ENCODE measurements at regions not wholly inside any gene's neighbourhood (a gene's known extent, or its start where the extent isn't known, plus 50 kb on each side); places are given as distances from the start of the nearest gene placed in this dataset.

- no peak overlapping the region for H3K4me2 ChIP-seq (ENCODE audit: insufficient read depth, low read length)
- H3K9ac ChIP-seq (ENCODE audit: low read depth, low read length): no peak overlapping the region
- no peaks in the 10 kb centered on the region for H3K27me3 ChIP-seq (ENCODE audit: insufficient read depth, low read length, poor library complexity)
- H3K9me3 ChIP-seq (ENCODE audit: insufficient read depth, low read length, severe bottlenecking): no peaks in the 10 kb centered on the region
- no peaks in the 10 kb centered on the region for H4K20me1 ChIP-seq (ENCODE audit: insufficient read depth, low read length)
- no peak for TF ChIP-seq EZH2 (IDR thresholded peaks at IDR 0.05; ENCODE audit: borderline replicate concordance, low read depth, low read length, severe bottlenecking)
- TF ChIP-seq CTCF (IDR thresholded peaks at IDR 0.05; ENCODE audit: borderline replicate concordance, extremely low read depth, low read length, poor library complexity, severe bottlenecking): no peak
- DNase-seq: no peak
- H3K79me2 ChIP-seq (ENCODE audit: insufficient read depth, low read length): no peaks in the 10 kb centered on the region
- H3K4me3 ChIP-seq (ENCODE audit: low read depth in 1 of 2, low read length in 2 of 2): no peak overlapping the region
- no peak overlapping the region for H3K27ac ChIP-seq (ENCODE audit: low read length)
- H3K4me1 ChIP-seq (ENCODE audit: insufficient read depth, low read length): peaks cover 7% of the 10 kb centered on the region
- H3K36me3 ChIP-seq (ENCODE audit: insufficient read depth, low read length): no peaks in the 10 kb centered on the region
- ATAC-seq (ENCODE audit: insufficient read depth, low read depth): no peak
- H2AFZ ChIP-seq (ENCODE audit: low read depth, low read length): no peak overlapping the region
Observed at GRCh38 chr4:155515444-155516075, 138.8 kb upstream of the MAP9 start.

- DNase-seq (no peak), ATAC-seq (ENCODE audit: insufficient read depth, low read depth) (no peak)
- Histone ChIP-seq H3K27me3 (ENCODE audit: insufficient read depth, low read length, poor library complexity) (no peaks in the 10 kb centered on the region), H3K9ac (ENCODE audit: low read depth, low read length) (no peak overlapping the region), H3K36me3 (ENCODE audit: insufficient read depth, low read length) (no peaks in the 10 kb centered on the region), H3K4me2 (ENCODE audit: insufficient read depth, low read length) (no peak overlapping the region), H3K4me3 (ENCODE audit: low read depth in 1 of 2, low read length in 2 of 2) (no peak overlapping the region), H3K4me1 (ENCODE audit: insufficient read depth, low read length) (peaks cover 10% of the 10 kb centered on the region), H4K20me1 (ENCODE audit: insufficient read depth, low read length) (no peaks in the 10 kb centered on the region), H2AFZ (ENCODE audit: low read depth, low read length) (no peak overlapping the region), H3K9me3 (ENCODE audit: insufficient read depth, low read length, severe bottlenecking) (no peaks in the 10 kb centered on the region), H3K79me2 (ENCODE audit: insufficient read depth, low read length) (no peaks in the 10 kb centered on the region), H3K27ac (ENCODE audit: low read length) (no peak overlapping the region)
- TF ChIP-seq CTCF (IDR thresholded peaks at IDR 0.05; ENCODE audit: borderline replicate concordance, extremely low read depth, low read length, poor library complexity, severe bottlenecking) (no peak), EZH2 (IDR thresholded peaks at IDR 0.05; ENCODE audit: borderline replicate concordance, low read depth, low read length, severe bottlenecking) (no peak)
Observed at GRCh38 chr4:155514628-155515027, 137.9 kb upstream of the MAP9 start.

- no peaks in the 10 kb centered on the region for H3K36me3 ChIP-seq (ENCODE audit: insufficient read depth, low read length)
- TF ChIP-seq CTCF (IDR thresholded peaks at IDR 0.05; ENCODE audit: borderline replicate concordance, extremely low read depth, low read length, poor library complexity, severe bottlenecking): no peak
- TF ChIP-seq EZH2 (IDR thresholded peaks at IDR 0.05; ENCODE audit: borderline replicate concordance, low read depth, low read length, severe bottlenecking): no peak
- no peaks in the 10 kb centered on the region for H3K9me3 ChIP-seq (ENCODE audit: insufficient read depth, low read length, severe bottlenecking)
- no peak for DNase-seq
- ATAC-seq (ENCODE audit: insufficient read depth, low read depth): no peak
- H2AFZ ChIP-seq (ENCODE audit: low read depth, low read length): no peak overlapping the region
- no peaks in the 10 kb centered on the region for H4K20me1 ChIP-seq (ENCODE audit: insufficient read depth, low read length)
- no peak overlapping the region for H3K4me2 ChIP-seq (ENCODE audit: insufficient read depth, low read length)
- H3K27ac ChIP-seq (ENCODE audit: low read length): no peak overlapping the region
- no peak overlapping the region for H3K4me3 ChIP-seq (ENCODE audit: low read depth in 1 of 2, low read length in 2 of 2)
- H3K4me1 ChIP-seq (ENCODE audit: insufficient read depth, low read length): peaks cover 10% of the 10 kb centered on the region
- H3K27me3 ChIP-seq (ENCODE audit: insufficient read depth, low read length, poor library complexity): no peaks in the 10 kb centered on the region
- no peak overlapping the region for H3K9ac ChIP-seq (ENCODE audit: low read depth, low read length)
- no peaks in the 10 kb centered on the region for H3K79me2 ChIP-seq (ENCODE audit: insufficient read depth, low read length)
Observed at GRCh38 chr4:155512817-155513216, 136.1 kb upstream of the MAP9 start.
